ENCODE measurements at regions not wholly inside any gene's neighbourhood (a gene's known extent, or its start where the extent isn't known, plus 50 kb on each side); places are given as distances from the start of the nearest gene placed in this dataset.
A peak's percentile ranks its signal among the peaks of the same experiment; 100 is the strongest.

DNA sequence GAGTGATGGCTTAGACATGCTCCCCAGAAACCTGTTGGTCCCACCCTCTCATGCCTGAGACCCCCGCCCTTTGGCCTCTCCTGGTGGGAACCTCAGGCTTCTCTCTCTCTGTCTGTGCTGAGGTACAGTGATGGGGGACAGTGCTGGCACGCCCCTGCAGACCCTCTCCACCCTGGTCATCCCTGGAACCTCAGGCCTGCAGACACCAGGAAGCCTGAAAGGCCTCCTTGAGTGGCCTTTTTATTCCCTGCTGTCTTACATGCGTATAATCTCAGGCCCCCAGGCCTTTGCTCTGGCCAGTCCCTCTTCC is 78.5 kb upstream of the MAFB start:
- peaks cover 4% of the 10 kb centered on the region for H3K4me1 ChIP-seq (ENCODE audit: insufficient read depth, low read length)
- Mint-ChIP-seq H3K4me3 (no peak overlapping the region), H3K36me3 (ENCODE audit: low read depth) (no peaks in the 10 kb centered on the region), H3K27ac (no peak overlapping the region), H3K4me1 (ENCODE audit: low read depth) (no peaks in the 10 kb centered on the region), H3K9me3 (no peaks in the 10 kb centered on the region), H3K27me3 (no peaks in the 10 kb centered on the region)
- H3K27me3 ChIP-seq (ENCODE audit: control insufficient read depth in 1 of 2, insufficient read depth in 2 of 2, low read length in 2 of 2), result no peaks in the 10 kb centered on the region
- no peak overlapping the region for H3K27ac ChIP-seq (ENCODE audit: low read depth in 1 of 2, low read length in 2 of 2)
- intact Hi-C loops (cut with DNase I, micrococcal nuclease), result no loop called here
- no peaks in the 10 kb centered on the region for H3K36me3 ChIP-seq (ENCODE audit: insufficient read depth, low read length)
- no peaks in the 10 kb centered on the region for H3K9me3 ChIP-seq (ENCODE audit: control insufficient read depth in 1 of 2, insufficient read depth in 1 of 2, low read length in 2 of 2)
- no peak for DNase-seq
- ChIA-PET POLR2A (no interaction called here), CTCF (no interaction called here)
- no peak overlapping the region for H3K4me3 ChIP-seq (ENCODE audit: low read length)
- no peak for ATAC-seq (ENCODE audit: poor library complexity)
- TF ChIP-seq, protein P1, sequence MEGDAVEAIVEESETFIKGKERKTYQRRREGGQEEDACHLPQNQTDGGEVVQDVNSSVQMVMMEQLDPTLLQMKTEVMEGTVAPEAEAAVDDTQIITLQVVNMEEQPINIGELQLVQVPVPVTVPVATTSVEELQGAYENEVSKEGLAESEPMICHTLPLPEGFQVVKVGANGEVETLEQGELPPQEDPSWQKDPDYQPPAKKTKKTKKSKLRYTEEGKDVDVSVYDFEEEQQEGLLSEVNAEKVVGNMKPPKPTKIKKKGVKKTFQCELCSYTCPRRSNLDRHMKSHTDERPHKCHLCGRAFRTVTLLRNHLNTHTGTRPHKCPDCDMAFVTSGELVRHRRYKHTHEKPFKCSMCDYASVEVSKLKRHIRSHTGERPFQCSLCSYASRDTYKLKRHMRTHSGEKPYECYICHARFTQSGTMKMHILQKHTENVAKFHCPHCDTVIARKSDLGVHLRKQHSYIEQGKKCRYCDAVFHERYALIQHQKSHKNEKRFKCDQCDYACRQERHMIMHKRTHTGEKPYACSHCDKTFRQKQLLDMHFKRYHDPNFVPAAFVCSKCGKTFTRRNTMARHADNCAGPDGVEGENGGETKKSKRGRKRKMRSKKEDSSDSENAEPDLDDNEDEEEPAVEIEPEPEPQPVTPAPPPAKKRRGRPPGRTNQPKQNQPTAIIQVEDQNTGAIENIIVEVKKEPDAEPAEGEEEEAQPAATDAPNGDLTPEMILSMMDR (IDR thresholded peaks at IDR 0.05), result no peak

GRCh38 chr20:40768105-40768504 is 79.1 kb upstream of the MAFB start:
- H3K27me3 Mint-ChIP-seq, result no peaks in the 10 kb centered on the region
- no peak overlapping the region for H3K4me3 ChIP-seq (ENCODE audit: low read length)
- no peaks in the 10 kb centered on the region for H3K9me3 ChIP-seq (ENCODE audit: control insufficient read depth in 1 of 2, insufficient read depth in 1 of 2, low read length in 2 of 2)
- H3K4me3 Mint-ChIP-seq, result no peak overlapping the region
- no peaks in the 10 kb centered on the region for H3K4me1 Mint-ChIP-seq (ENCODE audit: low read depth)
- H3K4me1 ChIP-seq (ENCODE audit: insufficient read depth, low read length), result peaks cover 4% of the 10 kb centered on the region
- no peaks in the 10 kb centered on the region for H3K36me3 ChIP-seq (ENCODE audit: insufficient read depth, low read length)
- no peak for ATAC-seq (ENCODE audit: poor library complexity)
- no peaks in the 10 kb centered on the region for H3K9me3 Mint-ChIP-seq
- CTCF ChIA-PET, result interaction anchor here (0.9 kb wide), 1 partner anchor 9 kb away, joined by 3 read pairs; no protein-coding TSS in a partner anchor
- no peaks in the 10 kb centered on the region for H3K27me3 ChIP-seq (ENCODE audit: control insufficient read depth in 1 of 2, insufficient read depth in 2 of 2, low read length in 2 of 2)
- TF ChIP-seq, protein P1 (IDR thresholded peaks at IDR 0.05), result no peak
- intact Hi-C loops (cut with DNase I, micrococcal nuclease), result no loop called here
- no peak for DNase-seq
- H3K27ac ChIP-seq (ENCODE audit: low read depth in 1 of 2, low read length in 2 of 2), result no peak overlapping the region
- H3K36me3 Mint-ChIP-seq (ENCODE audit: low read depth), result no peaks in the 10 kb centered on the region
- no peak overlapping the region for H3K27ac Mint-ChIP-seq
- POLR2A ChIA-PET, result no interaction called here

- no peaks in the 10 kb centered on the region for H3K9me3 ChIP-seq (ENCODE audit: control insufficient read depth in 1 of 2, insufficient read depth in 1 of 2, low read length in 2 of 2)
Measured at GRCh38 chr20:40769677-40770285, 80.7 kb upstream of the MAFB start.

More at GRCh38 chr20:40769677-40770285, 80.7 kb upstream of the MAFB start:
- Histone ChIP-seq H3K4me1 (ENCODE audit: insufficient read depth, low read length) (peaks cover 4% of the 10 kb centered on the region), H3K4me3 (ENCODE audit: low read length) (no peak overlapping the region), H3K27ac (ENCODE audit: low read depth in 1 of 2, low read length in 2 of 2) (no peak overlapping the region), H3K27me3 (ENCODE audit: control insufficient read depth in 1 of 2, insufficient read depth in 2 of 2, low read length in 2 of 2) (no peaks in the 10 kb centered on the region), H3K36me3 (ENCODE audit: insufficient read depth, low read length) (no peaks in the 10 kb centered on the region)
- ChIA-PET CTCF (no interaction called here), POLR2A (no interaction called here)
- peak in 2 of 14 experiments; percentile 30 to 45 for DNase-seq
- no peak for ATAC-seq (ENCODE audit: poor library complexity)
- TF ChIP-seq, protein P1 (IDR thresholded peaks at IDR 0.05), result no peak
- no peaks in the 10 kb centered on the region for H3K4me1 Mint-ChIP-seq (ENCODE audit: low read depth)
- H3K36me3 Mint-ChIP-seq (ENCODE audit: low read depth), result no peaks in the 10 kb centered on the region
- intact Hi-C loops (cut with DNase I, micrococcal nuclease), result no loop called here
- H3K9me3 Mint-ChIP-seq, result no peaks in the 10 kb centered on the region
- no peak overlapping the region for H3K27ac Mint-ChIP-seq
- H3K27me3 Mint-ChIP-seq, result no peaks in the 10 kb centered on the region
- H3K4me3 Mint-ChIP-seq, result no peak overlapping the region

Data from CD4-positive, alpha-beta T cell (primary cell).